Gastroesophageal sphincter (tissue), 3 donors: ENCODE measurements at regions not wholly inside any gene's neighbourhood (a gene's known extent, or its start where the extent isn't known, plus 50 kb on each side); places are given as distances from the start of the nearest gene placed in this dataset.

ENCODE experiments used
- CTCF ChIP-seq, 4 experiments: fragments of 200-600 bp in 2 of 4; fragments of 450-650 bp in 2 of 4; sonication (generic) in 1 of 4; IDR thresholded peaks; one replicate each; pipeline ENCODE4 v1.5.1; 2017 to 2019; ENCODE audit warnings: antibody characterized with exemption in 4 of 4, mild to moderate bottlenecking in 2 of 4, moderate library complexity in 2 of 4
- POLR2AphosphoS5 ChIP-seq: sonication (generic); formaldehyde crosslinking; IDR thresholded peaks from one replicate; pipeline ENCODE4 v1.6.1; 2017; ENCODE audit warnings: antibody characterized with exemption

- TF ChIP-seq CTCF (IDR thresholded peaks at IDR 0.05) (no peak), POLR2AphosphoS5 (no peak)
Observed at GRCh38 chr2:43012966-43013365, 213.4 kb downstream of the ZFP36L2 start.
